NT2/D1 (cell line): ENCODE measurements at regions not wholly inside any gene's neighbourhood (a gene's known extent, or its start where the extent isn't known, plus 50 kb on each side); places are given as distances from the start of the nearest gene placed in this dataset.

Source experiments
- SUZ12 ChIP-seq: IDR thresholded peaks from 2 replicates; pipeline ENCODE4 v1.6.1; 2011; ENCODE audit not compliant: insufficient read length, insufficient read depth; ENCODE audit errors: extremely low read depth
- YY1 ChIP-seq: IDR thresholded peaks from 2 replicates; pipeline ENCODE4 v1.6.1; 2011; ENCODE audit not compliant: insufficient read length, insufficient read depth
- ZNF274 ChIP-seq: IDR thresholded peaks from 2 replicates; pipeline ENCODE4 v1.6.1; 2011; ENCODE audit warnings: mild to moderate bottlenecking, low read depth, low read length

- TF ChIP-seq YY1 (no peak), ZNF274 (no peak), SUZ12 (no peak)
Observed at GRCh38 chr3:70517124-70517890, 204.9 kb upstream of the MDFIC2 start.
